Endothelial cell of hepatic sinusoid (primary cell): ENCODE measurements at regions not wholly inside any gene's neighbourhood (a gene's known extent, or its start where the extent isn't known, plus 50 kb on each side); places are given as distances from the start of the nearest gene placed in this dataset.

Source experiments
- in situ Hi-C: cut with HindIII; loops from 2 replicates; pipeline ENCODE4 v1.10.0; 2017; ENCODE audit warnings: low sequenced_read_pairs

- in situ Hi-C loops, result no loop called here
These were observed 346.7 kb downstream of the CDH26 start for GRCh38 chr20:60304931-60305330.

GRCh38 chr20:60306105-60306504 is 347.9 kb downstream of the CDH26 start:
- in situ Hi-C loops, result no loop called here

- in situ Hi-C loops, result no loop called here
These were observed 348.3 kb downstream of the CDH26 start for GRCh38 chr20:60306551-60306950.

GRCh38 chr20:60310560-60311349 is 352.5 kb downstream of the CDH26 start:
- in situ Hi-C loops, result no loop called here

GRCh38 chr20:60313191-60313590 is 355.0 kb downstream of the CDH26 start:
- in situ Hi-C loops, result no loop called here

GRCh38 chr20:60313614-60314013 is 355.4 kb downstream of the CDH26 start:
- in situ Hi-C loops, result no loop called here

- in situ Hi-C loops, result no loop called here
These were observed 356.5 kb downstream of the CDH26 start for GRCh38 chr20:60314727-60315126.

GRCh38 chr20:60316476-60317158 is 358.4 kb downstream of the CDH26 start:
- in situ Hi-C loops, result no loop called here

- in situ Hi-C loops, result no loop called here
These were observed 359.2 kb downstream of the CDH26 start for GRCh38 chr20:60317401-60317800.

GRCh38 chr20:60321601-60322000 is 363.4 kb downstream of the CDH26 start:
- in situ Hi-C loops, result no loop called here

GRCh38 chr20:60326821-60327220 is 368.6 kb downstream of the CDH26 start:
- in situ Hi-C loops, result no loop called here

- in situ Hi-C loops, result no loop called here
These were observed 369.9 kb downstream of the CDH26 start for GRCh38 chr20:60327971-60328660.

- in situ Hi-C loops, result no loop called here
These were observed 372.2 kb downstream of the CDH26 start for GRCh38 chr20:60330461-60330860.

GRCh38 chr20:60331688-60332300 is 373.6 kb downstream of the CDH26 start:
- in situ Hi-C loops, result no loop called here

- in situ Hi-C loops, result no loop called here
These were observed 374.3 kb downstream of the CDH26 start for GRCh38 chr20:60332523-60332922.

- in situ Hi-C loops, result no loop called here
These were observed 376.7 kb downstream of the CDH26 start for GRCh38 chr20:60334911-60335310.

GRCh38 chr20:60338556-60338955 is 380.3 kb downstream of the CDH26 start:
- in situ Hi-C loops, result no loop called here

- in situ Hi-C loops, result no loop called here
These were observed 381.5 kb downstream of the CDH26 start for GRCh38 chr20:60339738-60340137.

GRCh38 chr20:60340232-60340631 is 382.0 kb downstream of the CDH26 start:
- in situ Hi-C loops, result no loop called here

- in situ Hi-C loops, result no loop called here
These were observed 382.8 kb downstream of the CDH26 start for GRCh38 chr20:60341062-60341461.

- in situ Hi-C loops, result no loop called here
These were observed 386.9 kb downstream of the CDH26 start for GRCh38 chr20:60345106-60345505.
